K562 (cell line): ENCODE measurements at regions not wholly inside any gene's neighbourhood (a gene's known extent, or its start where the extent isn't known, plus 50 kb on each side); places are given as distances from the start of the nearest gene placed in this dataset.

Experiments used
- CBX3 ChIP-seq, 2 experiments: IDR thresholded peaks; 1 replicate in 1 of 2; 2 replicates in 1 of 2; pipeline ENCODE4 v1.6.1; 2012; ENCODE audit warnings: inconsistent platforms in 2 of 2, low read length in 2 of 2, borderline replicate concordance in 1 of 2, control low read depth in 1 of 2
- CTCF ChIP-seq, 3 experiments: IDR thresholded peaks in 2 of 3; conservative IDR thresholded peaks in 1 of 3; 2 replicates each; pipeline ENCODE4 v1.5.1; 2011 to 2012; ENCODE audit warnings: low read length in 3 of 3, mild to moderate bottlenecking in 3 of 3, control low read depth in 2 of 3, improper control_type of control experiment in 1 of 3, inconsistent platforms in 1 of 3, low read depth in 1 of 3, mixed read lengths in 1 of 3, moderate library complexity in 1 of 3; ENCODE audit not compliant: insufficient read depth in 2 of 3
- ELF1 ChIP-seq: fragments of 200-800 bp; sonication (Bioruptor generic); IDR thresholded peaks from 2 replicates; pipeline ENCODE4 v1.6.1; 2016; ENCODE audit warnings: missing genetic modification characterization, missing compliant biosample characterization
- HDAC6 ChIP-seq: IDR thresholded peaks from 2 replicates; pipeline ENCODE4 v1.6.1; 2012; ENCODE audit warnings: low read depth, mild to moderate bottlenecking, control low read depth, inconsistent platforms, low read length, moderate library complexity
- HMBOX1 ChIP-seq: sonication (generic); IDR thresholded peaks from 2 replicates; pipeline ENCODE4 v1.6.1; 2016
- LEF1 ChIP-seq: fragments of 450-650 bp; IDR thresholded peaks from 2 replicates; pipeline ENCODE4 v1.6.1; 2016; ENCODE audit warnings: mild to moderate bottlenecking
- ZBTB43 ChIP-seq: sonication (generic); formaldehyde crosslinking; IDR thresholded peaks from 2 replicates; pipeline ENCODE4 v1.8.0; 2023; ENCODE audit warnings: mild to moderate bottlenecking, missing genetic modification reagents

GRCh38 chr4:179116581-179116980, 1674.3 kb upstream of the AGA start:
- no peak for TF ChIP-seq HMBOX1
- TF ChIP-seq ZBTB43, result no peak
- no peak for TF ChIP-seq CTCF (IDR thresholded peaks at IDR 0.05 in 2 of 3, conservative IDR thresholded peaks at IDR 0.05 in 1 of 3; ENCODE audit: insufficient read depth in 2 of 3, low read depth in 1 of 3, low read length in 3 of 3)
- no peak for TF ChIP-seq ELF1 (tag)
- TF ChIP-seq LEF1, result no peak
- TF ChIP-seq HDAC6, result no peak
- TF ChIP-seq CBX3 (IDR thresholded peaks at IDR 0.05; ENCODE audit: borderline replicate concordance in 1 of 2, low read length in 2 of 2), result no peak
